B cell (primary cell): ENCODE measurements at regions not wholly inside any gene's neighbourhood (a gene's known extent, or its start where the extent isn't known, plus 50 kb on each side); places are given as distances from the start of the nearest gene placed in this dataset.

ENCODE experiments used
- ATAC-seq: fragments of 200-7000 bp; cut with Tn5 transposase; one replicate; pipeline ENCODE4 v1.10.0; 2021; ENCODE audit warnings: low read depth, mild to moderate bottlenecking, moderate number of reproducible peaks, moderate library complexity
- CTCF ChIA-PET: fragments of 350-600 bp; sonication (Branson Sonifier 250); formaldehyde crosslinking; loops from one replicate; lab custom pipeline; 2021; ENCODE audit warnings: antibody characterized with exemption, inconsistent platforms; lab: Charles Lee
- POLR2A ChIA-PET: fragments of 350-600 bp; sonication (Branson Sonifier 250); formaldehyde crosslinking; loops from one replicate; lab custom pipeline; 2021; ENCODE audit warnings: antibody characterized with exemption; lab: Charles Lee
- DNase-seq: peaks from one replicate; pipeline ENCODE4 v3.0.0; 2013
- H2AFZ ChIP-seq: 2 replicates; pipeline ENCODE4 v1.6.1; 2012; ENCODE audit warnings: mild to moderate bottlenecking, low read depth, low read length; ENCODE audit not compliant: insufficient read depth, poor library complexity, severe bottlenecking
- H3K27ac ChIP-seq, 2 donors: 1 replicate in 1 of 2; 2 replicates in 1 of 2; pipeline ENCODE4 v1.5.1; 2012 to 2013; ENCODE audit warnings: low read length in 2 of 2, mild to moderate bottlenecking in 2 of 2, moderate library complexity in 1 of 2
- H3K27me3 ChIP-seq, 4 experiments: fragments of 200-600 bp in 1 of 4; sonication (generic) in 1 of 4; replicated peaks in 1 of 4; 1 replicate in 2 of 4; 2 replicates in 2 of 4; pipeline versions ENCODE4 v1.6.1 to v1.7.0; 2013 to 2016; ENCODE audit warnings: low read length in 3 of 4, mild to moderate bottlenecking in 2 of 4, mixed read lengths in 1 of 4, moderate library complexity in 1 of 4; ENCODE audit not compliant: insufficient read depth in 4 of 4, control insufficient read depth in 3 of 4; ENCODE audit errors: control extremely low read depth in 1 of 4
- H3K36me3 ChIP-seq, 2 experiments: replicated peaks in 1 of 2; 1 replicate in 1 of 2; 2 replicates in 1 of 2; pipeline versions ENCODE4 v1.6.1 to v1.7.1; 2013; ENCODE audit warnings: low read length in 1 of 2; ENCODE audit not compliant: insufficient read depth in 2 of 2, control insufficient read depth in 1 of 2; ENCODE audit errors: control extremely low read depth in 1 of 2, extremely low read depth in 1 of 2
- H3K4me1 ChIP-seq, 2 donors: fragments of 200-600 bp in 1 of 2; sonication (generic) in 1 of 2; 1 replicate in 1 of 2; 2 replicates in 1 of 2; pipeline versions ENCODE4 v1.5.1 to v1.6.1; 2013 to 2017; ENCODE audit warnings: low read length in 2 of 2; ENCODE audit not compliant: control insufficient read depth in 2 of 2, insufficient read depth in 2 of 2
- H3K4me2 ChIP-seq: replicated peaks from 2 replicates; pipeline ENCODE3; 2012; ENCODE audit warnings: mild to moderate bottlenecking, low read depth, low read length; ENCODE audit not compliant: poor library complexity, severe bottlenecking
- H3K4me3 ChIP-seq, 5 experiments: fragments of 200-600 bp in 1 of 5; sonication (generic) in 1 of 5; 1 replicate in 3 of 5; 2 replicates in 2 of 5; pipeline versions ENCODE4 v1.5.1 to v1.7.0; 2011 to 2016; ENCODE audit warnings: low read length in 4 of 5, mild to moderate bottlenecking in 4 of 5, low read depth in 2 of 5, control low read depth in 1 of 5, moderate library complexity in 1 of 5; ENCODE audit not compliant: insufficient read depth in 1 of 5; ENCODE audit errors: control extremely low read depth in 1 of 5, extremely low read depth in 1 of 5
- H3K79me2 ChIP-seq: fragments of 200-600 bp; sonication (generic); one replicate; pipeline ENCODE4 v1.6.0; 2016; ENCODE audit warnings: low read length; ENCODE audit not compliant: control insufficient read depth, insufficient read depth
- H3K9ac ChIP-seq: fragments of 200-600 bp; sonication (generic); 2 replicates; pipeline ENCODE4 v1.6.1; 2017; ENCODE audit warnings: mild to moderate bottlenecking, low read length, moderate library complexity
- H3K9me3 ChIP-seq, 3 donors: one replicate each; pipeline versions ENCODE4 v1.6.1 to v1.7.1; 2013; ENCODE audit warnings: low read length in 2 of 3; ENCODE audit not compliant: control insufficient read depth in 2 of 3, insufficient read depth in 1 of 3; ENCODE audit errors: control extremely low read depth in 1 of 3
- H4K20me1 ChIP-seq: 2 replicates; pipeline ENCODE4 v1.6.0; 2012; ENCODE audit warnings: mild to moderate bottlenecking, low read length; ENCODE audit not compliant: insufficient read depth, control insufficient read depth, poor library complexity, severe bottlenecking
- H3K27ac Mint-ChIP-seq: one replicate; pipeline ENCODE4 v1.8.0; 2021; ENCODE audit warnings: mixed read lengths
- H3K27me3 Mint-ChIP-seq: one replicate; pipeline ENCODE4 v1.8.0; 2021; ENCODE audit warnings: mixed read lengths
- H3K4me1 Mint-ChIP-seq: one replicate; pipeline ENCODE4 v1.8.0; 2021; ENCODE audit warnings: mixed read lengths
- H3K4me3 Mint-ChIP-seq: one replicate; pipeline ENCODE4 v1.8.0; 2021; ENCODE audit warnings: mixed read lengths
- H3K9me3 Mint-ChIP-seq: one replicate; pipeline ENCODE4 v1.8.0; 2022; ENCODE audit warnings: mixed read lengths; ENCODE audit not compliant: insufficient read depth
- EZH2 ChIP-seq: IDR thresholded peaks from 2 replicates; pipeline ENCODE4 v1.6.1; 2012; ENCODE audit warnings: borderline replicate concordance, low read depth, mild to moderate bottlenecking, moderate library complexity, low read length; ENCODE audit not compliant: insufficient read depth, poor library complexity, severe bottlenecking
- intact Hi-C: fragments of 100-400 bp; cut with micrococcal nuclease; formaldehyde crosslinking; loops from one replicate; pipeline ENCODE4 v1.10.0; 2022
- TF ChIP-seq, protein P1 (sequence below): fragments of 200-600 bp; IDR thresholded peaks from one replicate; pipeline ENCODE4 v1.8.0; 2022; ENCODE audit warnings: antibody characterized with exemption, mild to moderate bottlenecking

DNA sequence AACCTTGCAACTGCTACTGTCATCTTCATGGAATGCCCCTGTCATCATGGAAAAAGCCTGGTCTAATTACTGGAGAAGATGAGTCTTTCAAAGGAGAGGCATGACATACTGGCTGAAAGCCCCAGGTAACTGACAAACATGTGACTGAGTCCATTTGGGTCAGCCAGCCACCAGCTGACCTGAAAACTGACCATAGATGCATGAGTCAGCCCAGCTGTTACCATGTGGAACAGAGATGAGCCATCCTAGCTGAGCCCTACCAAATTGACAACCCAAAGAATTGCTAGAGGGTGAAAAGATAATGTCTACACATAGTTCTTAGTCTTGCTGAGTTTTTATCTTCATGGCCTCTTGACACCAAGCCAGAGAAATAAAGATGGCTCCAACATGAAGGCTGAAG, 311.8 kb downstream of the UTP18 start:
- POLR2A ChIA-PET: no interaction called here
- intact Hi-C loops: no loop called here

More for the DNA sequence above, 311.8 kb downstream of the UTP18 start:
- Histone ChIP-seq H3K27ac (no peak overlapping the region), H3K4me2 (no peak overlapping the region), H4K20me1 (no peaks in the 10 kb centered on the region), H3K9ac (no peak overlapping the region), H3K4me3 (no peak overlapping the region), H3K4me1 (no peaks in the 10 kb centered on the region), H3K36me3 (no peaks in the 10 kb centered on the region), H3K27me3 (peaks cover 0 to 3% (median 0%) of the 10 kb centered on the region in 4 experiments), H2AFZ (no peak overlapping the region), H3K79me2 (no peaks in the 10 kb centered on the region), H3K9me3 (peaks cover 0 to 6% (median 1%) of the 10 kb centered on the region in 3 donors)
- Mint-ChIP-seq H3K27me3 (peaks cover 10% of the 10 kb centered on the region), H3K27ac (no peak overlapping the region), H3K4me1 (no peaks in the 10 kb centered on the region), H3K4me3 (no peak overlapping the region), H3K9me3 (no peaks in the 10 kb centered on the region)
- no peak for TF ChIP-seq EZH2
- TF ChIP-seq, protein P1, sequence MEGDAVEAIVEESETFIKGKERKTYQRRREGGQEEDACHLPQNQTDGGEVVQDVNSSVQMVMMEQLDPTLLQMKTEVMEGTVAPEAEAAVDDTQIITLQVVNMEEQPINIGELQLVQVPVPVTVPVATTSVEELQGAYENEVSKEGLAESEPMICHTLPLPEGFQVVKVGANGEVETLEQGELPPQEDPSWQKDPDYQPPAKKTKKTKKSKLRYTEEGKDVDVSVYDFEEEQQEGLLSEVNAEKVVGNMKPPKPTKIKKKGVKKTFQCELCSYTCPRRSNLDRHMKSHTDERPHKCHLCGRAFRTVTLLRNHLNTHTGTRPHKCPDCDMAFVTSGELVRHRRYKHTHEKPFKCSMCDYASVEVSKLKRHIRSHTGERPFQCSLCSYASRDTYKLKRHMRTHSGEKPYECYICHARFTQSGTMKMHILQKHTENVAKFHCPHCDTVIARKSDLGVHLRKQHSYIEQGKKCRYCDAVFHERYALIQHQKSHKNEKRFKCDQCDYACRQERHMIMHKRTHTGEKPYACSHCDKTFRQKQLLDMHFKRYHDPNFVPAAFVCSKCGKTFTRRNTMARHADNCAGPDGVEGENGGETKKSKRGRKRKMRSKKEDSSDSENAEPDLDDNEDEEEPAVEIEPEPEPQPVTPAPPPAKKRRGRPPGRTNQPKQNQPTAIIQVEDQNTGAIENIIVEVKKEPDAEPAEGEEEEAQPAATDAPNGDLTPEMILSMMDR: no peak
- no peak for DNase-seq
- CTCF ChIA-PET: no interaction called here
- ATAC-seq: no peak
